ENCODE measurements at regions not wholly inside any gene's neighbourhood (a gene's known extent, or its start where the extent isn't known, plus 50 kb on each side); places are given as distances from the start of the nearest gene placed in this dataset.

DNA sequence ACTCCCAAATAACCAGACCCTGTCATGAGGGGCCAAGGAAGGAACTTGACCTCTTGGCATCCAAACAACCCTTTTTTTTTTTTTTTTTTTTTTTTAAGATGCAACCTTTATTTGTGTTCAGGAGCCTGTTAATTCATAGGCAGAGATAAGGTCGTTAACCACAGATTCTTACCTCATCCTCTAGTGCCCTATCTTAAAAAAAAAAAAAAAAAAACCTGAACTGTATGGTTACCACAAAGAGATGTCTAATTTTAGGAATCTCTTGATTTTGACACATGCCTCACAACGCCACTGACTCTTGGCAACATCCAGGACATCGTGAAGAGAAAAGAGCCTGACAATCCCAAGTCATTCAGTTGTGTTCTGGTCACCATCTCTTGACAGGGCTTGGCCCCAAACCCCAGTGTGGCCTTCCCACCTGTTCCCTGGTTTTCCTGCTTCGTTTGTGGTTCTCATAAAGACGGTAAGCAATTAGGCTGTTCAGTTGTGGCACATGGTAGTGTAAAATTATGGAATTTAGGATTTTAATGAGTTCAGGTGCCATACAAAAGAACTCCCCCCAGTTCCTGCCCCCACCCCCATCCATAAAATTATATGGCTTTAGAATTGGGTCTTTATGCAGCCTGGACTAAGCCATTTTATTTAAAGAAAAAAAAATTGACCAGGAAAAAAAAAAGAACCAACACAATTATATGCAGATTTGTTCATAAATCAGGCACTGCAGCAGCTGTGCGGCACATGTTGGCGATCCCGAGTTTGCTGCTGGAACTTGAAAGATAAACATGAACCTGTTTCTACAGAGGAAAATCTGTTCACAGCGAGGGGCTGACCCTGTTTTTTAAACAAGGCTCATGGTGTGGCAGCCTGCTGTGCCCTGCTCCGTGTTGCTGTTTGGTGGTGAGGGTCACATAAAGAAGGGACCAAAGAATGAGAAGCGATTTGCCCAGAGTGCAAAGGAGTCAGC lies 267.8 kb upstream of the CLINT1 start:
- Histone ChIP-seq H3K9me2 (ENCODE audit: insufficient read depth) (no peaks in the 10 kb centered on the region), H3K27me3 (ENCODE audit: insufficient read depth, low read depth) (peaks cover 3% of the 10 kb centered on the region; the same call in 1 of the 2 replicates), H3K27ac (no peak overlapping the region), H4K20me1 (ENCODE audit: insufficient read depth) (no peaks in the 10 kb centered on the region), H3K4me2 (no peak overlapping the region), H3K36me3 (ENCODE audit: low read depth) (no peaks in the 10 kb centered on the region), H3K79me2 (ENCODE audit: low read depth) (no peaks in the 10 kb centered on the region), H3K4me3 (no peak overlapping the region), H3K9me3 (ENCODE audit: insufficient read depth, low read depth) (no peaks in the 10 kb centered on the region), H3F3A (ENCODE audit: insufficient read depth, low read depth) (no peaks in the 10 kb centered on the region), H3K4me1 (replicated peaks; ENCODE audit: insufficient read depth) (no peaks in the 10 kb centered on the region), H2AFZ (no peak overlapping the region)
- TF ChIP-seq EZH2 (IDR thresholded peaks at IDR 0.05; ENCODE audit: low read depth) = no peak
- TF ChIP-seq, protein P1, sequence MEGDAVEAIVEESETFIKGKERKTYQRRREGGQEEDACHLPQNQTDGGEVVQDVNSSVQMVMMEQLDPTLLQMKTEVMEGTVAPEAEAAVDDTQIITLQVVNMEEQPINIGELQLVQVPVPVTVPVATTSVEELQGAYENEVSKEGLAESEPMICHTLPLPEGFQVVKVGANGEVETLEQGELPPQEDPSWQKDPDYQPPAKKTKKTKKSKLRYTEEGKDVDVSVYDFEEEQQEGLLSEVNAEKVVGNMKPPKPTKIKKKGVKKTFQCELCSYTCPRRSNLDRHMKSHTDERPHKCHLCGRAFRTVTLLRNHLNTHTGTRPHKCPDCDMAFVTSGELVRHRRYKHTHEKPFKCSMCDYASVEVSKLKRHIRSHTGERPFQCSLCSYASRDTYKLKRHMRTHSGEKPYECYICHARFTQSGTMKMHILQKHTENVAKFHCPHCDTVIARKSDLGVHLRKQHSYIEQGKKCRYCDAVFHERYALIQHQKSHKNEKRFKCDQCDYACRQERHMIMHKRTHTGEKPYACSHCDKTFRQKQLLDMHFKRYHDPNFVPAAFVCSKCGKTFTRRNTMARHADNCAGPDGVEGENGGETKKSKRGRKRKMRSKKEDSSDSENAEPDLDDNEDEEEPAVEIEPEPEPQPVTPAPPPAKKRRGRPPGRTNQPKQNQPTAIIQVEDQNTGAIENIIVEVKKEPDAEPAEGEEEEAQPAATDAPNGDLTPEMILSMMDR (conservative IDR thresholded peaks at IDR 0.05) = no peak
- CTCF ChIA-PET = no interaction called here
- no peak for DNase-seq
- POLR2A ChIA-PET (ENCODE audit: unreplicated experiment) = no interaction called here
- intact Hi-C loops (cut with micrococcal nuclease; ENCODE audit: unreplicated experiment) = no loop called here
- BruUV-seq (replicated peaks) = no TSS peak

DNA sequence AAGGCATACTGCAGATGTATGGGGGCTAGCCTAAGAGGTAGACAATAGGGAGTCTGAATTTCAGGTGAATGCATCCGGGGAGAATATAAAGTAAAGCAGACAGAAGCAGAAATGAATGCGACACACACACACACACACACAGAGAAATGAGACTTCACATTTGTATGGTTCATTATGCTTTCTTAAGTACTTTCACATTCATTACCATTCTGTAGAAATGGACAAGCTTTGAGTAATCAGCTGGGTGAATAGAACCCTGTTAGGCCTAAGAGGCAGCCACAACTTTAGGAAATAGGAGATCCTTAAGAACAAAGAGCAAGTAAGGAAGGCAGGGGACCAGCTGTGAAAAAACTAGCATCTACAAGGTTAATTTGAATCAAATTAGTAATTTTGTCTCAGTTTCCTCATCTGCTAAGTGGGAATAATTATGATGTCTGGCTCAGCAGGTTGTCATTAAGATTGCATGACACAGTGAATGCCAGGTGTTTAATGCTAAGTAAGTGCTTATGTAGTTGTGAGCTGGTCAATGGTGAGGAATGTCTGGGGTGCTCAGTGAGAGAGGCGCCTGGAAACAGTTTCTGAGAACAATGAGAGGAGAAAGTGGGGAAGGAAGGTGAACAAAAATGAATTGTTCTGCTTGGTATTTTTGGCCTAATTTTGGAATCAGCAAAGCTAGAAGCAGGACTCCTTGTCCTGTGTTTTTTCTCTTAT lies 265.8 kb upstream of the CLINT1 start:
- TF ChIP-seq, protein P1 (conservative IDR thresholded peaks at IDR 0.05) = no peak
- no peak for TF ChIP-seq EZH2 (IDR thresholded peaks at IDR 0.05; ENCODE audit: low read depth)
- no peak overlapping the region for H3K27ac ChIP-seq
- H3K4me3 ChIP-seq = no peak overlapping the region
- no peak for DNase-seq
- no peaks in the 10 kb centered on the region for H3K4me1 ChIP-seq (replicated peaks; ENCODE audit: insufficient read depth)
- no peak overlapping the region for H2AFZ ChIP-seq
- no peaks in the 10 kb centered on the region for H3K36me3 ChIP-seq (ENCODE audit: low read depth)
- no peaks in the 10 kb centered on the region for H4K20me1 ChIP-seq (ENCODE audit: insufficient read depth)
- H3K4me2 ChIP-seq = no peak overlapping the region
- no peaks in the 10 kb centered on the region for H3K9me3 ChIP-seq (ENCODE audit: insufficient read depth, low read depth)
- ChIA-PET CTCF (no interaction called here), POLR2A (ENCODE audit: unreplicated experiment) (no interaction called here)
- no peaks in the 10 kb centered on the region for H3K79me2 ChIP-seq (ENCODE audit: low read depth)
- no peaks in the 10 kb centered on the region; the same call in 1 of the 2 replicates for H3K9me2 ChIP-seq (ENCODE audit: insufficient read depth)
- no peaks in the 10 kb centered on the region for H3F3A ChIP-seq (ENCODE audit: insufficient read depth, low read depth)
- no TSS peak for BruUV-seq (replicated peaks)
- intact Hi-C loops (cut with micrococcal nuclease; ENCODE audit: unreplicated experiment) = no loop called here
- peaks cover 9% of the 10 kb centered on the region; the same call in 1 of the 2 replicates for H3K27me3 ChIP-seq (ENCODE audit: insufficient read depth, low read depth)

DNA sequence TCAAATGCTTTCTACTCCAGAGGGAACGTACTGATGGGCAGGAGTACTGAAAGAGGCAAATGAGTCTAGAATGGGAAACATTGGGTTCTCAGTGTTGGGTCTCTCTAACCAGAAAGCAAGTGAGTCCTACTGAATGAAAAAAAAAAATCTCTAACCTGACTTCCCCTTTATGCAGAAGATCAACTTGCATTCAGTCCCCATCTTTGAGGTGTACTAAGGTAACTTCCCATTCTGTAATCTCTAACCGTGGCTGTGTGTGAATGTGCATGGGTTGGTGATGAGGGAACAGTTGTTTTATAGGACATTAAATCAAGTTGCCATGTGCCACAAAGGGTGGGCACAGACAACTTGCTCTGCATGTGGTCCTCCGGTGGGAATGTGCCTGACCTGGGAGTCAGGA lies 264.6 kb upstream of the CLINT1 start:
- intact Hi-C loops (cut with micrococcal nuclease; ENCODE audit: unreplicated experiment) = no loop called here
- ChIA-PET POLR2A (ENCODE audit: unreplicated experiment) (no interaction called here), CTCF (no interaction called here)
- Histone ChIP-seq H4K20me1 (ENCODE audit: insufficient read depth) (no peaks in the 10 kb centered on the region), H3K4me1 (replicated peaks; ENCODE audit: insufficient read depth) (no peaks in the 10 kb centered on the region), H3K9me2 (ENCODE audit: insufficient read depth) (no peaks in the 10 kb centered on the region; the same call in 1 of the 2 replicates), H3K4me2 (no peak overlapping the region), H2AFZ (no peak overlapping the region), H3K9me3 (ENCODE audit: insufficient read depth, low read depth) (no peaks in the 10 kb centered on the region), H3K27me3 (ENCODE audit: insufficient read depth, low read depth) (peaks cover 9% of the 10 kb centered on the region; the same call in 1 of the 2 replicates), H3K4me3 (no peak overlapping the region), H3K27ac (no peak overlapping the region), H3F3A (ENCODE audit: insufficient read depth, low read depth) (no peaks in the 10 kb centered on the region), H3K36me3 (ENCODE audit: low read depth) (no peaks in the 10 kb centered on the region), H3K79me2 (ENCODE audit: low read depth) (no peaks in the 10 kb centered on the region)
- TF ChIP-seq EZH2 (IDR thresholded peaks at IDR 0.05; ENCODE audit: low read depth) = no peak
- TF ChIP-seq, protein P1 (conservative IDR thresholded peaks at IDR 0.05) = no peak
- no TSS peak for BruUV-seq (replicated peaks)
- DNase-seq = no peak
